SU-DHL-6 (cell line): ENCODE measurements at regions not wholly inside any gene's neighbourhood (a gene's known extent, or its start where the extent isn't known, plus 50 kb on each side); places are given as distances from the start of the nearest gene placed in this dataset.

Experiments used
- H2AFZ ChIP-seq: fragments of 200-600 bp; sonication (generic); 2 replicates; pipeline ENCODE4 v1.6.1; 2014; ENCODE audit warnings: low read depth, mild to moderate bottlenecking, moderate library complexity, mixed read lengths, antibody characterized with exemption, low read length; ENCODE audit not compliant: severe bottlenecking
- H3F3A ChIP-seq: fragments of 200-600 bp; shearing (Covaris generic); 2 replicates; pipeline ENCODE4 v1.6.0; 2016; ENCODE audit warnings: antibody characterized with exemption, mild to moderate bottlenecking; ENCODE audit not compliant: insufficient read depth
- H3K27ac ChIP-seq: fragments of 200-600 bp; sonication (generic); 2 replicates; pipeline ENCODE4 v1.5.1; 2016; ENCODE audit warnings: low read depth, mild to moderate bottlenecking, low read length, moderate library complexity, mixed read lengths
- H3K27me3 ChIP-seq: fragments of 200-600 bp; sonication (generic), shearing (Covaris generic); 2 replicates; pipeline ENCODE4 v1.6.0; 2014; ENCODE audit warnings: mild to moderate bottlenecking, low read length
- H3K36me3 ChIP-seq: fragments of 200-600 bp; sonication (generic); 2 replicates; pipeline ENCODE4 v1.6.1; 2014; ENCODE audit warnings: mild to moderate bottlenecking, low read length, mixed read lengths
- H3K4me2 ChIP-seq: fragments of 300-600, 200-600 bp; shearing (Covaris generic), sonication (generic); 2 replicates; pipeline ENCODE4 v1.6.0; 2014; ENCODE audit warnings: low read length, low read depth, mild to moderate bottlenecking; ENCODE audit not compliant: poor library complexity, severe bottlenecking
- H3K4me3 ChIP-seq: fragments of 200-600 bp; sonication (generic); 2 replicates; pipeline ENCODE4 v1.5.1; 2014; ENCODE audit warnings: antibody characterized with exemption, low read length, mild to moderate bottlenecking, mixed read lengths; ENCODE audit not compliant: insufficient read depth, poor library complexity, severe bottlenecking
- H3K79me2 ChIP-seq: fragments of 200-600 bp; sonication (generic); 2 replicates; pipeline ENCODE4 v1.6.1; 2014; ENCODE audit warnings: mild to moderate bottlenecking, low read length, moderate library complexity; ENCODE audit not compliant: insufficient read depth
- H3K9ac ChIP-seq: fragments of 200-600 bp; sonication (generic); 2 replicates; pipeline ENCODE4 v1.7.0; 2014; ENCODE audit warnings: mild to moderate bottlenecking, low read length
- H3K9me2 ChIP-seq: fragments of 200-600 bp; sonication (generic); replicated peaks from 2 replicates; pipeline ENCODE4 v1.6.1; 2014; ENCODE audit warnings: low read length; ENCODE audit not compliant: insufficient read depth
- H3K9me3 ChIP-seq: fragments of 200-600 bp; sonication (generic); 2 replicates; pipeline ENCODE4 v1.6.1; 2014; ENCODE audit warnings: low read length, mixed read lengths; ENCODE audit not compliant: insufficient read depth
- H4K20me1 ChIP-seq: fragments of 200-600 bp; sonication (generic); 2 replicates; pipeline ENCODE4 v1.6.1; 2014; ENCODE audit warnings: low read depth, mild to moderate bottlenecking, antibody characterized with exemption, low read length, moderate library complexity, mixed read lengths
- EZH2phosphoT487 ChIP-seq: fragments of 200-600 bp; sonication (generic), shearing (Covaris generic); conservative IDR thresholded peaks from 2 replicates; pipeline ENCODE4 v1.6.1; 2018; ENCODE audit warnings: mild to moderate bottlenecking, antibody characterized with exemption, low read length, moderate library complexity, mixed read lengths
- TF ChIP-seq, protein P1 (sequence below): fragments of 200-600 bp; sonication (generic); IDR thresholded peaks from one replicate; pipeline ENCODE4 v1.5.1; 2017; ENCODE audit warnings: antibody characterized with exemption, mild to moderate bottlenecking, low read length, moderate library complexity; ENCODE audit not compliant: insufficient read depth, poor library complexity, severe bottlenecking

DNA sequence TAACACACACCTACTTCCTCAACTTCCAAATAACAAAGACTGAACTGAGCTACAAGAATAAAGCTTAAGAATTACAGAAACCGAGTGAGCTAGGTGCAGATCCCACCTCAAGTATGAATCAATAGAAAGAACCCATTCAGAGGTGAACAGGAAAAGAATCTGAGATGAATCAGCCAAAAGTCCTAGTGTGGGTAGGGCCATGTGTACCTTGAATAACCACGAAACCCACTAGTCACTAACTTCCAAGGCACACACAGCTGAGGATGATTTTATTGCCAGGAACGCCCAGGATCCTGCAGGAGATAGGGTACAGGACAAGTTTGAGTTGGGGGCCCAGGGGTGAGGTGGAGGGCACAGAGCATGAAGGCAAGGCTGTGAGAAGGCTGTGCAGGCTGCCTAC, 99.7 kb upstream of the REG3A start:
- no peaks in the 10 kb centered on the region for H3K27me3 ChIP-seq
- H3K9me2 ChIP-seq, result no peaks in the 10 kb centered on the region
- no peaks in the 10 kb centered on the region for H3K9me3 ChIP-seq
- H3K27ac ChIP-seq, result no peak overlapping the region
- no peaks in the 10 kb centered on the region for H3K79me2 ChIP-seq
- H3F3A ChIP-seq, result no peaks in the 10 kb centered on the region
- no peak overlapping the region for H2AFZ ChIP-seq
- H3K4me3 ChIP-seq, result no peak overlapping the region
- TF ChIP-seq EZH2phosphoT487, result no peak
- TF ChIP-seq, protein P1, sequence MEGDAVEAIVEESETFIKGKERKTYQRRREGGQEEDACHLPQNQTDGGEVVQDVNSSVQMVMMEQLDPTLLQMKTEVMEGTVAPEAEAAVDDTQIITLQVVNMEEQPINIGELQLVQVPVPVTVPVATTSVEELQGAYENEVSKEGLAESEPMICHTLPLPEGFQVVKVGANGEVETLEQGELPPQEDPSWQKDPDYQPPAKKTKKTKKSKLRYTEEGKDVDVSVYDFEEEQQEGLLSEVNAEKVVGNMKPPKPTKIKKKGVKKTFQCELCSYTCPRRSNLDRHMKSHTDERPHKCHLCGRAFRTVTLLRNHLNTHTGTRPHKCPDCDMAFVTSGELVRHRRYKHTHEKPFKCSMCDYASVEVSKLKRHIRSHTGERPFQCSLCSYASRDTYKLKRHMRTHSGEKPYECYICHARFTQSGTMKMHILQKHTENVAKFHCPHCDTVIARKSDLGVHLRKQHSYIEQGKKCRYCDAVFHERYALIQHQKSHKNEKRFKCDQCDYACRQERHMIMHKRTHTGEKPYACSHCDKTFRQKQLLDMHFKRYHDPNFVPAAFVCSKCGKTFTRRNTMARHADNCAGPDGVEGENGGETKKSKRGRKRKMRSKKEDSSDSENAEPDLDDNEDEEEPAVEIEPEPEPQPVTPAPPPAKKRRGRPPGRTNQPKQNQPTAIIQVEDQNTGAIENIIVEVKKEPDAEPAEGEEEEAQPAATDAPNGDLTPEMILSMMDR, result no peak
- no peak overlapping the region for H3K4me2 ChIP-seq
- no peaks in the 10 kb centered on the region for H4K20me1 ChIP-seq
- H3K9ac ChIP-seq, result no peak overlapping the region
- H3K36me3 ChIP-seq, result no peaks in the 10 kb centered on the region

DNA sequence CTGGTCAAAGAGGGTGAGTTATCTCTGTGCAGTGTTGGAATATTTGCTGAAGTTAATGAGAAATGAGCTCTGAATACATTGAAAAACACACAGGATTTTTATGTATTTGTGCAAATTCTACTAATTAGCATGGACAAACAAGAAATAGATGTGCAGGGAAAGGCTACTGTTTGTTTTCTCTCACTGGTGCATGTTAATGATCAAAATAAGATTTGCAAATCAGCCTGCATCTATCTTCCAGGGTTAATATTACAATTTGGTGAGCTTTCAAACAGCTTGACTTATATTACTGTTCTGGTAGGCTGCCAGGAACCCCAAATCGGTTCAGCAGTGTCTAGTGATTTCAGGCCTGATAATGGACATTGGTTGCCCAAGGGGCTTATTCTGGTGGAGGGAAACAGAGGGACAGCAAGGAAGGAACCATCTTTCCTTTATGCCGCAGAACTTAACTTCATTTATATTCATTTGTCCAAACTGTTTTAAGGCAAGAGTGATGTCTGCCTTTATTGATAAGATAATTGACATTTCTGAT, 93.8 kb upstream of the REG3A start:
- Histone ChIP-seq H3K79me2 (no peaks in the 10 kb centered on the region), H3K9ac (no peak overlapping the region), H3K9me2 (no peaks in the 10 kb centered on the region), H3K36me3 (no peaks in the 10 kb centered on the region), H3K4me3 (no peak overlapping the region), H3K9me3 (no peaks in the 10 kb centered on the region), H3K27me3 (no peaks in the 10 kb centered on the region), H3K4me2 (no peak overlapping the region), H3F3A (no peaks in the 10 kb centered on the region), H4K20me1 (no peaks in the 10 kb centered on the region), H3K27ac (no peak overlapping the region), H2AFZ (no peak overlapping the region)
- no peak for TF ChIP-seq EZH2phosphoT487
- TF ChIP-seq, protein P1, result no peak

- Histone ChIP-seq H3K9me3 (no peaks in the 10 kb centered on the region), H3K9me2 (no peaks in the 10 kb centered on the region), H3K4me2 (no peak overlapping the region), H3K27ac (no peak overlapping the region), H3K27me3 (no peaks in the 10 kb centered on the region), H3K79me2 (no peaks in the 10 kb centered on the region), H3F3A (no peaks in the 10 kb centered on the region), H3K36me3 (no peaks in the 10 kb centered on the region), H2AFZ (no peak overlapping the region), H3K9ac (no peak overlapping the region), H4K20me1 (no peaks in the 10 kb centered on the region), H3K4me3 (no peak overlapping the region)
- TF ChIP-seq, protein P1, result no peak
- no peak for TF ChIP-seq EZH2phosphoT487
These were observed 91.1 kb upstream of the REG3A start for GRCh38 chr2:79250656-79251055.
